Stimulated activated naive CD8-positive, alpha-beta T cell treated with anti-CD3 and anti-CD28 coated beads, Interleukin-15, amount 100 ng/mL, for 72 hours (primary cell): ENCODE measurements at regions not wholly inside any gene's neighbourhood (a gene's known extent, or its start where the extent isn't known, plus 50 kb on each side); places are given as distances from the start of the nearest gene placed in this dataset.

Source experiments
- ATAC-seq: fragments of 150-1000 bp; cut with Tn5 transposase; 2 replicates; pipeline ENCODE4 v1.10.0; 2021; ENCODE audit warnings: mild to moderate bottlenecking, moderate library complexity
- DNase-seq, 2 donors: peaks; one replicate each; pipeline ENCODE4 v3.0.0; 2021 to 2022
- H3K27ac Mint-ChIP-seq, 2 donors: one replicate each; pipeline ENCODE4 v1.8.0; 2022; ENCODE audit warnings: mild to moderate bottlenecking in 2 of 2, mixed read lengths in 2 of 2, moderate library complexity in 2 of 2
- H3K27me3 Mint-ChIP-seq: one replicate; pipeline ENCODE4 v1.8.0; 2022; ENCODE audit warnings: mixed read lengths
- H3K4me1 Mint-ChIP-seq: one replicate; pipeline ENCODE4 v1.8.0; 2022; ENCODE audit warnings: mild to moderate bottlenecking, mixed read lengths
- H3K4me3 Mint-ChIP-seq, 2 donors: one replicate each; pipeline ENCODE4 v1.8.0; 2022; ENCODE audit warnings: mild to moderate bottlenecking in 2 of 2, mixed read lengths in 2 of 2, moderate library complexity in 1 of 2
- H3K9me3 Mint-ChIP-seq, 2 donors: one replicate each; pipeline ENCODE4 v1.8.0; 2022; ENCODE audit warnings: mixed read lengths in 2 of 2

GRCh38 chr3:126270145-126270811, 86.9 kb downstream of the KLF15 start:
- no peak for DNase-seq
- H3K9me3 Mint-ChIP-seq, result no peaks in the 10 kb centered on the region
- H3K4me1 Mint-ChIP-seq, result peaks cover 6% of the 10 kb centered on the region
- H3K4me3 Mint-ChIP-seq, result no peak overlapping the region
- no peak overlapping the region for H3K27ac Mint-ChIP-seq
- ATAC-seq, result no peak
- peaks cover 73% of the 10 kb centered on the region for H3K27me3 Mint-ChIP-seq

- no peaks in the 10 kb centered on the region for H3K9me3 Mint-ChIP-seq
- peaks cover 64% of the 10 kb centered on the region for H3K27me3 Mint-ChIP-seq
- ATAC-seq, result no peak
- H3K27ac Mint-ChIP-seq, result no peak overlapping the region
- DNase-seq, result no peak
- no peak overlapping the region for H3K4me3 Mint-ChIP-seq
- H3K4me1 Mint-ChIP-seq, result peaks cover 6% of the 10 kb centered on the region
Observed at GRCh38 chr3:126269354-126269753, 87.9 kb downstream of the KLF15 start.

GRCh38 chr3:126268866-126269265, 88.3 kb downstream of the KLF15 start:
- H3K27me3 Mint-ChIP-seq, result peaks cover 59% of the 10 kb centered on the region
- H3K4me3 Mint-ChIP-seq, result no peak overlapping the region
- H3K9me3 Mint-ChIP-seq, result no peaks in the 10 kb centered on the region
- ATAC-seq (no peak), DNase-seq (no peak)
- no peak overlapping the region for H3K27ac Mint-ChIP-seq
- peaks cover 6% of the 10 kb centered on the region for H3K4me1 Mint-ChIP-seq

GRCh38 chr3:126267976-126268615, 87.7 kb upstream of the ALDH1L1 start:
- H3K27me3 Mint-ChIP-seq, result peaks cover 51% of the 10 kb centered on the region
- ATAC-seq, result no peak
- no peak overlapping the region for H3K27ac Mint-ChIP-seq
- no peak overlapping the region for H3K4me3 Mint-ChIP-seq
- H3K4me1 Mint-ChIP-seq, result peaks cover 6% of the 10 kb centered on the region
- no peaks in the 10 kb centered on the region for H3K9me3 Mint-ChIP-seq
- DNase-seq, result no peak

- no peaks in the 10 kb centered on the region for H3K9me3 Mint-ChIP-seq
- ATAC-seq (no peak), DNase-seq (no peak)
- H3K4me3 Mint-ChIP-seq, result peak overlapping the region in 1 of 2 donors; percentile 11
- peaks cover 6% of the 10 kb centered on the region for H3K4me1 Mint-ChIP-seq
- peaks cover 48% of the 10 kb centered on the region for H3K27me3 Mint-ChIP-seq
- no peak overlapping the region for H3K27ac Mint-ChIP-seq
Observed at GRCh38 chr3:126267169-126267975, 87.0 kb upstream of the ALDH1L1 start.

- no peak overlapping the region for H3K27ac Mint-ChIP-seq
- no peak overlapping the region for H3K4me3 Mint-ChIP-seq
- peaks cover 52% of the 10 kb centered on the region for H3K27me3 Mint-ChIP-seq
Observed at GRCh38 chr3:126266850-126267168, 86.4 kb upstream of the ALDH1L1 start.

GRCh38 chr3:126266291-126266840, 86.0 kb upstream of the ALDH1L1 start:
- peaks cover 53% of the 10 kb centered on the region for H3K27me3 Mint-ChIP-seq
- H3K4me3 Mint-ChIP-seq, result no peak overlapping the region
- H3K27ac Mint-ChIP-seq, result no peak overlapping the region
- no peaks in the 10 kb centered on the region for H3K9me3 Mint-ChIP-seq
- peaks cover 7% of the 10 kb centered on the region for H3K4me1 Mint-ChIP-seq
- no peak for ATAC-seq
- DNase-seq, result no peak

More at GRCh38 chr3:126266850-126267168, 86.4 kb upstream of the ALDH1L1 start:
- DNase-seq, result no peak
- H3K9me3 Mint-ChIP-seq, result no peaks in the 10 kb centered on the region
- H3K4me1 Mint-ChIP-seq, result peaks cover 6% of the 10 kb centered on the region
- ATAC-seq, result no peak

- no peak overlapping the region for H3K4me3 Mint-ChIP-seq
- H3K27me3 Mint-ChIP-seq, result peaks cover 49% of the 10 kb centered on the region
- no peaks in the 10 kb centered on the region for H3K9me3 Mint-ChIP-seq
- DNase-seq (no peak), ATAC-seq (no peak)
- H3K4me1 Mint-ChIP-seq, result peaks cover 15% of the 10 kb centered on the region
- H3K27ac Mint-ChIP-seq, result no peak overlapping the region
Observed at GRCh38 chr3:126264952-126265351, 84.6 kb upstream of the ALDH1L1 start.

- no peak overlapping the region for H3K4me3 Mint-ChIP-seq
- DNase-seq (no peak), ATAC-seq (no peak)
- peaks cover 15% of the 10 kb centered on the region for H3K4me1 Mint-ChIP-seq
- H3K9me3 Mint-ChIP-seq, result no peaks in the 10 kb centered on the region
- H3K27ac Mint-ChIP-seq, result no peak overlapping the region
- peaks cover 49% of the 10 kb centered on the region for H3K27me3 Mint-ChIP-seq
Observed at GRCh38 chr3:126264381-126264780, 84.0 kb upstream of the ALDH1L1 start.

- Mint-ChIP-seq H3K27ac (no peak overlapping the region), H3K4me3 (no peak overlapping the region), H3K4me1 (peaks cover 16% of the 10 kb centered on the region), H3K27me3 (peaks cover 45% of the 10 kb centered on the region), H3K9me3 (no peaks in the 10 kb centered on the region)
- ATAC-seq (no peak), DNase-seq (no peak)
Observed at GRCh38 chr3:126263971-126264370, 83.6 kb upstream of the ALDH1L1 start.

GRCh38 chr3:126263539-126263938, 83.2 kb upstream of the ALDH1L1 start:
- H3K27ac Mint-ChIP-seq, result no peak overlapping the region

GRCh38 chr3:126262227-126262626, 81.8 kb upstream of the ALDH1L1 start:
- Mint-ChIP-seq H3K27me3 (peaks cover 28% of the 10 kb centered on the region), H3K4me1 (peaks cover 20% of the 10 kb centered on the region), H3K27ac (peak overlapping the region in 1 of 2 donors; percentile 97), H3K4me3 (no peak overlapping the region), H3K9me3 (no peaks in the 10 kb centered on the region)
- DNase-seq (no peak), ATAC-seq (no peak)

More at GRCh38 chr3:126263539-126263938, 83.2 kb upstream of the ALDH1L1 start:
- ATAC-seq, result no peak
- H3K4me3 Mint-ChIP-seq, result no peak overlapping the region
- no peaks in the 10 kb centered on the region for H3K9me3 Mint-ChIP-seq
- no peak for DNase-seq
- H3K4me1 Mint-ChIP-seq, result peaks cover 20% of the 10 kb centered on the region
- peaks cover 41% of the 10 kb centered on the region for H3K27me3 Mint-ChIP-seq

GRCh38 chr3:126261037-126261436, 80.7 kb upstream of the ALDH1L1 start:
- Mint-ChIP-seq H3K27ac (peak overlapping the region; percentile 97), H3K27me3 (peaks cover 23% of the 10 kb centered on the region), H3K9me3 (no peaks in the 10 kb centered on the region), H3K4me1 (peaks cover 16% of the 10 kb centered on the region), H3K4me3 (peak overlapping the region; percentile 29 to 66)
- ATAC-seq, result peak; percentile 72
- peak; percentile 56 to 58 for DNase-seq

- H3K27me3 Mint-ChIP-seq, result peaks cover 16% of the 10 kb centered on the region
- peak; percentile 12 to 24 for DNase-seq
- H3K27ac Mint-ChIP-seq, result peak overlapping the region; percentile 82 to 97
- H3K4me1 Mint-ChIP-seq, result peaks cover 16% of the 10 kb centered on the region
- H3K9me3 Mint-ChIP-seq, result no peaks in the 10 kb centered on the region
- H3K4me3 Mint-ChIP-seq, result no peak overlapping the region
- no peak for ATAC-seq
Observed at GRCh38 chr3:126259411-126260391, 79.3 kb upstream of the ALDH1L1 start.

- ATAC-seq (peak; percentile 60), DNase-seq (peak; percentile 19 to 24)
- peaks cover 16% of the 10 kb centered on the region for H3K4me1 Mint-ChIP-seq
- peaks cover 16% of the 10 kb centered on the region for H3K27me3 Mint-ChIP-seq
- H3K27ac Mint-ChIP-seq, result peak overlapping the region in 1 of 2 donors; percentile 8
- no peaks in the 10 kb centered on the region for H3K9me3 Mint-ChIP-seq
- H3K4me3 Mint-ChIP-seq, result no peak overlapping the region
Observed at GRCh38 chr3:126258670-126259069, 78.3 kb upstream of the ALDH1L1 start.
